SK-N-SH (cell line): ENCODE measurements at regions not wholly inside any gene's neighbourhood (a gene's known extent, or its start where the extent isn't known, plus 50 kb on each side); places are given as distances from the start of the nearest gene placed in this dataset.

Experiments
- CTCF ChIA-PET: fragments of 300-600, 350-600 bp; formaldehyde crosslinking; extraction: SDS; loops from one replicate; lab custom pipeline; 2021; lab: Yijun Ruan, JAX
- POLR2A ChIA-PET: fragments of 350-600 bp; sonication (Branson Sonifier 250); formaldehyde crosslinking; extraction: SDS; loops from one replicate; lab custom pipeline; 2020; ENCODE audit warnings: antibody characterized with exemption, inconsistent platforms; lab: Yijun Ruan, JAX
- DNase-seq: peaks from one replicate; pipeline ENCODE4 v3.0.0; 2012
- H2AFZ ChIP-seq: fragments of 200-600 bp; sonication (generic); 2 replicates; pipeline ENCODE4 v1.8.1; 2016; ENCODE audit warnings: antibody characterized with exemption, mild to moderate bottlenecking, low read depth
- H3F3A ChIP-seq: fragments of 200-600 bp; sonication (generic); replicated peaks from 2 replicates; pipeline ENCODE3; 2016; ENCODE audit warnings: antibody characterized with exemption, mild to moderate bottlenecking; ENCODE audit not compliant: insufficient read depth
- H3K27ac ChIP-seq, 2 experiments: fragments of 200-500 bp in 1 of 2; fragments of 200-600 bp in 1 of 2; sonication (Bioruptor generic) in 1 of 2; sonication (generic), shearing (Covaris generic) in 1 of 2; 2 replicates each; pipeline versions ENCODE4 v1.5.1 to v1.6.1; 2014 to 2016; ENCODE audit warnings: low read depth in 2 of 2, inconsistent platforms in 1 of 2, low read length in 1 of 2, mild to moderate bottlenecking in 1 of 2, mixed read lengths in 1 of 2
- H3K27me3 ChIP-seq: fragments of 200-600 bp; sonication (generic), shearing (Covaris generic); 2 replicates; pipeline ENCODE4 v1.6.1; 2016; ENCODE audit warnings: mixed run types; ENCODE audit not compliant: insufficient read depth
- H3K36me3 ChIP-seq, 2 experiments: fragments of 200-500 bp in 1 of 2; fragments of 200-600 bp in 1 of 2; sonication (Bioruptor generic) in 1 of 2; sonication (generic) in 1 of 2; replicated peaks in 1 of 2; 2 replicates each; pipeline versions ENCODE3 to v1.5.1; 2014 to 2016; ENCODE audit warnings: low read length in 1 of 2, mild to moderate bottlenecking in 1 of 2; ENCODE audit not compliant: insufficient read depth in 2 of 2, control insufficient read depth in 1 of 2
- H3K4me1 ChIP-seq, 2 experiments: fragments of 200-500 bp in 1 of 2; fragments of 200-600 bp in 1 of 2; sonication (Bioruptor generic) in 1 of 2; sonication (generic), shearing (Covaris generic) in 1 of 2; 2 replicates each; pipeline versions ENCODE4 v1.5.1 to v1.6.1; 2014 to 2016; ENCODE audit warnings: low read depth in 1 of 2, low read length in 1 of 2, mixed run types in 1 of 2; ENCODE audit not compliant: insufficient read depth in 2 of 2, control insufficient read depth in 1 of 2
- H3K4me2 ChIP-seq: fragments of 200-600 bp; sonication (generic), shearing (Covaris generic); 2 replicates; pipeline ENCODE4 v1.6.1; 2017; ENCODE audit warnings: mixed run types
- H3K4me3 ChIP-seq, 2 experiments: fragments of 200-500 bp in 1 of 2; fragments of 200-600 bp in 1 of 2; sonication (Bioruptor generic) in 1 of 2; sonication (generic), shearing (Covaris generic) in 1 of 2; 2 replicates each; pipeline versions ENCODE4 v1.5.1 to v1.8.1; 2014 to 2016; ENCODE audit warnings: low read depth in 2 of 2, inconsistent platforms in 1 of 2, low read length in 1 of 2, mild to moderate bottlenecking in 1 of 2, mixed read lengths in 1 of 2, moderate library complexity in 1 of 2
- H3K79me2 ChIP-seq: fragments of 200-600 bp; sonication (generic); 2 replicates; pipeline ENCODE4 v1.8.1; 2017; ENCODE audit warnings: mild to moderate bottlenecking; ENCODE audit not compliant: insufficient read depth
- H3K9ac ChIP-seq: fragments of 200-600 bp; sonication (generic); 2 replicates; pipeline ENCODE4 v1.6.1; 2017; ENCODE audit warnings: mixed run types
- H3K9me2 ChIP-seq: fragments of 200-600 bp; sonication (generic); 2 replicates; pipeline ENCODE4 v1.6.1; 2017; ENCODE audit warnings: mixed run types
- H3K9me3 ChIP-seq: fragments of 200-600 bp; sonication (generic); 2 replicates; pipeline ENCODE4 v1.6.1; 2017; ENCODE audit warnings: mixed run types, mild to moderate bottlenecking, moderate library complexity
- H4K20me1 ChIP-seq: fragments of 200-600 bp; sonication (generic); 2 replicates; pipeline ENCODE4 v1.6.1; 2017; ENCODE audit warnings: mild to moderate bottlenecking, mixed run types; ENCODE audit not compliant: insufficient read depth
- CTCF ChIP-seq: fragments of 200-600 bp; sonication (generic); IDR thresholded peaks from 2 replicates; pipeline ENCODE4 v1.6.1; 2017; ENCODE audit warnings: antibody characterized with exemption, mild to moderate bottlenecking, moderate library complexity
- FOXM1 ChIP-seq: IDR thresholded peaks from 2 replicates; pipeline ENCODE4 v1.4.0; 2012; ENCODE audit warnings: low read depth, mild to moderate bottlenecking
- IRF3 ChIP-seq: fragments of 150-350 bp; IDR thresholded peaks from 2 replicates; pipeline ENCODE4 v1.6.1; 2016; ENCODE audit warnings: mild to moderate bottlenecking, low read depth, low read length
- MAX ChIP-seq: IDR thresholded peaks from 2 replicates; pipeline ENCODE4 v1.4.0; 2012; ENCODE audit warnings: low read depth
- MXI1 ChIP-seq: IDR thresholded peaks from 2 replicates; pipeline ENCODE4 v1.6.1; 2012; ENCODE audit warnings: mild to moderate bottlenecking, low read depth, low read length, improper control_type of control experiment
- NFIC ChIP-seq: IDR thresholded peaks from 2 replicates; pipeline ENCODE4 v1.4.0; 2012; ENCODE audit warnings: borderline replicate concordance
- NRF1 ChIP-seq: IDR thresholded peaks from 2 replicates; pipeline ENCODE4 v1.6.1; 2012; ENCODE audit warnings: low read depth, mild to moderate bottlenecking, low read length
- POLR2AphosphoS5 ChIP-seq: IDR thresholded peaks from 2 replicates; pipeline ENCODE4 v1.6.1; 2012; ENCODE audit warnings: low read depth, low read length
- REST ChIP-seq: IDR thresholded peaks from 2 replicates; pipeline ENCODE4 v1.6.1; 2012; ENCODE audit warnings: mild to moderate bottlenecking, low read depth, low read length, moderate library complexity
- RFX5 ChIP-seq: IDR thresholded peaks from 2 replicates; pipeline ENCODE4 v1.6.1; 2012; ENCODE audit warnings: mild to moderate bottlenecking, improper control_type of control experiment, low read length
- USF1 ChIP-seq: IDR thresholded peaks from 2 replicates; pipeline ENCODE4 v1.4.0; 2012; ENCODE audit warnings: low read depth, borderline replicate concordance
- USF2 ChIP-seq: fragments of 150-350 bp; IDR thresholded peaks from 2 replicates; pipeline ENCODE4 v1.6.1; 2017; ENCODE audit warnings: antibody characterized with exemption, low read length, low read depth, borderline replicate concordance
- ZBTB33 ChIP-seq: IDR thresholded peaks from 2 replicates; pipeline ENCODE4 v1.4.0; 2012; ENCODE audit warnings: low read depth, borderline replicate concordance
- WGBS: methylation state at CpG from one replicate; pipeline ENCODE4 v1.1.6; 2017; ENCODE audit warnings: low lambda C conversion rate; 5-methylcytosine and 5-hydroxymethylcytosine counted together

- no peak for TF ChIP-seq USF2
- TF ChIP-seq MAX = no peak
- no peak for TF ChIP-seq USF1
- no peak for TF ChIP-seq NFIC
These were observed 368.8 kb downstream of the SPRY2 start (continued) for GRCh38 chr13:79972066-79972569.

GRCh38 chr13:79966493-79966895 is 374.4 kb downstream of the SPRY2 start:
- no peaks in the 10 kb centered on the region for H3K9me2 ChIP-seq
- no peak overlapping the region for H3K27ac ChIP-seq
- no peaks in the 10 kb centered on the region for H3K9me3 ChIP-seq
- TF ChIP-seq RFX5 (no peak), REST (no peak), CTCF (no peak), POLR2AphosphoS5 (no peak), NRF1 (no peak), USF1 (no peak), ZBTB33 (no peak), MXI1 (no peak), FOXM1 (no peak), IRF3 (no peak)
- TF ChIP-seq, all 33 proteins: peak for 0
- Histone ChIP-seq H3K36me3 (no peaks in the 10 kb centered on the region), H3F3A (peaks cover 4% of the 10 kb centered on the region), H3K4me3 (no peak overlapping the region), H3K4me1 (no peaks in the 10 kb centered on the region), H3K79me2 (no peaks in the 10 kb centered on the region), H3K9ac (no peak overlapping the region), H3K4me2 (no peak overlapping the region), H3K27me3 (no peaks in the 10 kb centered on the region), H2AFZ (no peak overlapping the region), H4K20me1 (no peaks in the 10 kb centered on the region)
- CTCF ChIA-PET = no interaction called here
- POLR2A ChIA-PET = no interaction called here
- DNase-seq = no peak
- WGBS = 82% methylated on average over 2 of the region's 2 CpGs
